Occipital lobe (tissue), 1 donor: ENCODE measurements at regions not wholly inside any gene's neighbourhood (a gene's known extent, or its start where the extent isn't known, plus 50 kb on each side); places are given as distances from the start of the nearest gene placed in this dataset.
"Not testable (repeated sequence)": the region's sequence is repeated elsewhere in the genome, so short reads cannot be mapped to it uniquely, and the experiment has no call there.

Experiments used
- DNase-seq: peaks from one replicate; lab custom pipeline; 2025; lab: John Stamatoyannopoulos, UW

GRCh38 chr18:60319129-60319528 is 53.4 kb downstream of the MC4R start:
- DNase-seq, result no peak

GRCh38 chr18:60311676-60312360 is 60.8 kb downstream of the MC4R start:
- DNase-seq, result no peak

- no peak for DNase-seq
Measured at GRCh38 chr18:60295674-60296073, 76.9 kb downstream of the MC4R start.

GRCh38 chr18:60292186-60292585 is 80.4 kb downstream of the MC4R start:
- no peak for DNase-seq

- no peak for DNase-seq
Measured at GRCh38 chr18:60279391-60279790, 93.2 kb downstream of the MC4R start.

GRCh38 chr18:60277855-60278480 is 94.6 kb downstream of the MC4R start:
- DNase-seq, result no peak

- DNase-seq, result no peak
Measured at GRCh38 chr18:60267391-60268058, 105.0 kb downstream of the MC4R start.

- DNase-seq, result no peak
Measured at GRCh38 chr18:60266558-60266957, 106.0 kb downstream of the MC4R start.

- no peak for DNase-seq
Measured at GRCh38 chr18:60259052-60259681, 113.4 kb downstream of the MC4R start.

- DNase-seq, result no peak
Measured at GRCh38 chr18:60249388-60249787, 123.2 kb downstream of the MC4R start.

- DNase-seq, result no peak
Measured at GRCh38 chr18:60248336-60249330, 123.9 kb downstream of the MC4R start.

- DNase-seq, result no peak
Measured at GRCh38 chr18:60247103-60247502, 125.5 kb downstream of the MC4R start.

GRCh38 chr18:60246606-60247005 is 126.0 kb downstream of the MC4R start:
- DNase-seq, result no peak

GRCh38 chr18:60245096-60245495 is 127.5 kb downstream of the MC4R start:
- DNase-seq, result no peak

GRCh38 chr18:60239024-60239710 is 133.4 kb downstream of the MC4R start:
- DNase-seq, result not testable (repeated sequence)

GRCh38 chr18:60235164-60235563 is 137.4 kb downstream of the MC4R start:
- DNase-seq, result no peak

GRCh38 chr18:60232541-60232940 is 140.0 kb downstream of the MC4R start:
- no peak for DNase-seq

- DNase-seq, result no peak
Measured at GRCh38 chr18:60228609-60229595, 143.7 kb downstream of the MC4R start.

- DNase-seq, result no peak
Measured at GRCh38 chr18:60215432-60215831, 157.1 kb downstream of the MC4R start.
